ENCODE measurements at regions not wholly inside any gene's neighbourhood (a gene's known extent, or its start where the extent isn't known, plus 50 kb on each side); places are given as distances from the start of the nearest gene placed in this dataset.

DNA sequence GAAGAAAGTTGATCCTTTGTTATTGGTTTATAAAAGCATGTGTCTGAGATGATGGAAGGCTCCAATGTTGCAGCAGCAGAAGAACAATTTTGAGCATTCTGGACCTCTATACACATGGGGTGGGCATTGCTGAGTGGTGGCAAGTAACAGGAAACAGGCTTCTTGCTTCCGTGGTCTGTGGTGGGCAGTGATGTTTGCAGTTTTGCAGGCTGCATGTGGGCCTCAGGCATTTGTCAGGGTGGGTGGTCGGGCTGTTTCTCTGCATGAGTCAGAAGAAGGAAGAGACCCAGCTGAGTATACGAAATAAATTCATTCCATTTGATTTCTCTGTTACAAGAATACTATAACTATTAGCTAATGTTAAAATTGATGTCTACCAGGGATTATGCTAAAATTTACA, 239.5 kb upstream of the COL3A1 start:
- FAIRE-seq (no peak), DNase-seq (ENCODE audit: low spot score) (no peak), ATAC-seq (no peak)
- no peaks in the 10 kb centered on the region for H3K4me1 ChIP-seq (ENCODE audit: insufficient read depth, low read length)
- BruUV-seq (replicated peaks): no TSS peak
- H3K36me3 ChIP-seq (replicated peaks in 1 of 2; ENCODE audit: control insufficient read depth in 1 of 2, insufficient read depth in 2 of 2, low read length in 2 of 2): no peaks in the 10 kb centered on the region
- intact Hi-C loops (cut with micrococcal nuclease; ENCODE audit: unreplicated experiment): no loop called here
- H2AFZ ChIP-seq (ENCODE audit: low read length): no peak overlapping the region
- no peak overlapping the region for H3K4me2 ChIP-seq (ENCODE audit: low read depth, low read length)
- ChIA-PET CTCF (ENCODE audit: low intra/inter-chr PET ratio, low total read pairs) (no interaction called here), POLR2A (no interaction called here)
- H3K9ac ChIP-seq (ENCODE audit: insufficient read depth, low read depth, low read length): no peak overlapping the region
- no peaks in the 10 kb centered on the region for H3K79me2 ChIP-seq (ENCODE audit: insufficient read depth, low read length)
- H3K9me3 ChIP-seq (ENCODE audit: low read length): no peaks in the 10 kb centered on the region
- no peak overlapping the region for H3K4me3 ChIP-seq (replicated peaks in 1 of 3; ENCODE audit: insufficient read depth in 1 of 3, low read depth in 2 of 3, low read length in 3 of 3)
- in situ Hi-C loops (cut with HindIII; ENCODE audit: extremely low pct_ligation_motif_present, low pct_unique_long_range_greater_than_20kb): no loop called here
- TF ChIP-seq KDM2A (CRISPR knock-in tag; IDR thresholded peaks at IDR 0.05; ENCODE audit: borderline replicate concordance, low read depth): no peak
- TF ChIP-seq NR1H2 (CRISPR knock-in tag; IDR thresholded peaks at IDR 0.05; ENCODE audit: borderline replicate concordance, low read depth): no peak
- no peak for TF ChIP-seq PAWR (CRISPR knock-in tag; IDR thresholded peaks at IDR 0.05; ENCODE audit: borderline replicate concordance)
- TF ChIP-seq ZNF337 (CRISPR knock-in tag; IDR thresholded peaks at IDR 0.05; ENCODE audit: borderline replicate concordance, low read depth): no peak
- TF ChIP-seq GATA4 (IDR thresholded peaks at IDR 0.05; ENCODE audit: borderline replicate concordance, low read depth): no peak
- TF ChIP-seq SMARCE1 (IDR thresholded peaks at IDR 0.05; ENCODE audit: borderline replicate concordance): no peak
- TF ChIP-seq, protein P1, sequence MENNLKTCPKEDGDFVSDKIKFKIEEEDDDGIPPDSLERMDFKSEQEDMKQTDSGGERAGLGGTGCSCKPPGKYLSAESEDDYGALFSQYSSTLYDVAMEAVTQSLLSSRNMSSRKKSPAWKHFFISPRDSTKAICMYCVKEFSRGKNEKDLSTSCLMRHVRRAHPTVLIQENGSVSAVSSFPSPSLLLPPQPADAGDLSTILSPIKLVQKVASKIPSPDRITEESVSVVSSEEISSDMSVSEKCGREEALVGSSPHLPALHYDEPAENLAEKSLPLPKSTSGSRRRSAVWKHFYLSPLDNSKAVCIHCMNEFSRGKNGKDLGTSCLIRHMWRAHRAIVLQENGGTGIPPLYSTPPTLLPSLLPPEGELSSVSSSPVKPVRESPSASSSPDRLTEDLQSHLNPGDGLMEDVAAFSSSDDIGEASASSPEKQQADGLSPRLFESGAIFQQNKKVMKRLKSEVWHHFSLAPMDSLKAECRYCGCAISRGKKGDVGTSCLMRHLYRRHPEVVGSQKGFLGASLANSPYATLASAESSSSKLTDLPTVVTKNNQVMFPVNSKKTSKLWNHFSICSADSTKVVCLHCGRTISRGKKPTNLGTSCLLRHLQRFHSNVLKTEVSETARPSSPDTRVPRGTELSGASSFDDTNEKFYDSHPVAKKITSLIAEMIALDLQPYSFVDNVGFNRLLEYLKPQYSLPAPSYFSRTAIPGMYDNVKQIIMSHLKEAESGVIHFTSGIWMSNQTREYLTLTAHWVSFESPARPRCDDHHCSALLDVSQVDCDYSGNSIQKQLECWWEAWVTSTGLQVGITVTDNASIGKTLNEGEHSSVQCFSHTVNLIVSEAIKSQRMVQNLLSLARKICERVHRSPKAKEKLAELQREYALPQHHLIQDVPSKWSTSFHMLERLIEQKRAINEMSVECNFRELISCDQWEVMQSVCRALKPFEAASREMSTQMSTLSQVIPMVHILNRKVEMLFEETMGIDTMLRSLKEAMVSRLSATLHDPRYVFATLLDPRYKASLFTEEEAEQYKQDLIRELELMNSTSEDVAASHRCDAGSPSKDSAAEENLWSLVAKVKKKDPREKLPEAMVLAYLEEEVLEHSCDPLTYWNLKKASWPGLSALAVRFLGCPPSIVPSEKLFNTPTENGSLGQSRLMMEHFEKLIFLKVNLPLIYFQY (CRISPR knock-in tag; IDR thresholded peaks at IDR 0.05; ENCODE audit: borderline replicate concordance): no peak
- TF ChIP-seq NPAS2 (CRISPR knock-in tag; IDR thresholded peaks at IDR 0.05; ENCODE audit: borderline replicate concordance): no peak
- TF ChIP-seq, protein P2, sequence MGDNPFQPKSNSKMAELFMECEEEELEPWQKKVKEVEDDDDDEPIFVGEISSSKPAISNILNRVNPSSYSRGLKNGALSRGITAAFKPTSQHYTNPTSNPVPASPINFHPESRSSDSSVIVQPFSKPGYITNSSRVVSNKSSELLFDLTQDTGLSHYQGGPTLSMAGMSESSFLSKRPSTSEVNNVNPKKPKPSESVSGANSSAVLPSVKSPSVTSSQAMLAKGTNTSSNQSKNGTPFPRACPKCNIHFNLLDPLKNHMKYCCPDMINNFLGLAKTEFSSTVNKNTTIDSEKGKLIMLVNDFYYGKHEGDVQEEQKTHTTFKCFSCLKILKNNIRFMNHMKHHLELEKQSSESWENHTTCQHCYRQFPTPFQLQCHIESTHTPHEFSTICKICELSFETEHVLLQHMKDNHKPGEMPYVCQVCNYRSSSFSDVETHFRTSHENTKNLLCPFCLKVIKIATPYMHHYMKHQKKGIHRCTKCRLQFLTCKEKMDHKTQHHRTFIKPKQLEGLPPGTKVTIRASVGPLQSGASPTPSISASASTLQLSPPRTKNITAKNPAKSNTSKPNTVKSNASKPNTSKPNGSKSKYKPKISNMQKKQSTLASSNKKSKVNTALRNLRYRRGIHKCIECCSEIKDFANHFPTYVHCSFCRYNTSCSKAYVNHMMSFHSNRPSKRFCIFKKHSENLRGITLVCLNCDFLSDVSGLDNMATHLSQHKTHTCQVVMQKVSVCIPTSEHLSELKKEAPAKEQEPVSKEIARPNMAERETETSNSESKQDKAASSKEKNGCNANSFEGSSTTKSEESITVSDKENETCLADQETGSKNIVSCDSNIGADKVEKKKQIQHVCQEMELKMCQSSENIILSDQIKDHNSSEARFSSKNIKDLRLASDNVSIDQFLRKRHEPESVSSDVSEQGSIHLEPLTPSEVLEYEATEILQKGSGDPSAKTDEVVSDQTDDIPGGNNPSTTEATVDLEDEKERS (CRISPR knock-in tag; IDR thresholded peaks at IDR 0.05): no peak
- TF ChIP-seq NFKB2 (CRISPR knock-in tag; IDR thresholded peaks at IDR 0.05; ENCODE audit: borderline replicate concordance): no peak
- no peaks in the 10 kb centered on the region for H4K20me1 ChIP-seq (ENCODE audit: insufficient read depth, low read length)
- no peaks in the 10 kb centered on the region for H3K27me3 ChIP-seq (ENCODE audit: control insufficient read depth in 1 of 2, insufficient read depth in 2 of 2, low read length in 2 of 2)
- no peak overlapping the region for H3K27ac ChIP-seq (ENCODE audit: extremely low read length, insufficient read depth, low read length)
- WGBS (ENCODE audit: low lambda C conversion rate): 0% methylated on average over 3 of the region's 3 CpGs
